MM.1S (cell line): ENCODE measurements at regions not wholly inside any gene's neighbourhood (a gene's known extent, or its start where the extent isn't known, plus 50 kb on each side); places are given as distances from the start of the nearest gene placed in this dataset.

Source experiments
- DNase-seq: peaks from one replicate; pipeline ENCODE4 v3.0.0-alpha.2; 2015
- H2AFZ ChIP-seq: fragments of 300-600 bp; sonication (generic); 2 replicates; pipeline ENCODE4 v1.6.0; 2016; ENCODE audit warnings: antibody characterized with exemption, low read length
- H3F3A ChIP-seq: fragments of 300-600 bp; sonication (generic); 2 replicates; pipeline ENCODE4 v1.6.1; 2016; ENCODE audit warnings: mild to moderate bottlenecking, antibody characterized with exemption, low read length, moderate library complexity, mixed read lengths; ENCODE audit not compliant: insufficient read depth
- H3K27ac ChIP-seq: fragments of 300-600 bp; sonication (generic); 2 replicates; pipeline ENCODE4 v1.5.1; 2016; ENCODE audit warnings: mild to moderate bottlenecking, low read length
- H3K27me3 ChIP-seq: fragments of 300-600 bp; sonication (generic); replicated peaks from 2 replicates; pipeline ENCODE4 v1.6.0; 2016; ENCODE audit warnings: low read length; ENCODE audit not compliant: insufficient read depth
- H3K36me3 ChIP-seq: fragments of 300-600 bp; sonication (generic); replicated peaks from 2 replicates; pipeline ENCODE4 v1.6.1; 2016; ENCODE audit warnings: mild to moderate bottlenecking, low read length, mixed read lengths; ENCODE audit not compliant: insufficient read depth
- H3K4me1 ChIP-seq: fragments of 300-600 bp; sonication (generic); 2 replicates; pipeline ENCODE4 v1.6.1; 2016; ENCODE audit warnings: low read length, mixed read lengths
- H3K4me2 ChIP-seq: fragments of 300-600 bp; sonication (generic); 2 replicates; pipeline ENCODE4 v1.6.0; 2016; ENCODE audit warnings: low read depth, low read length
- H3K4me3 ChIP-seq: fragments of 300-600 bp; sonication (generic); 2 replicates; pipeline ENCODE4 v1.5.1; 2016; ENCODE audit warnings: low read length, mixed read lengths
- H3K79me2 ChIP-seq: fragments of 300-600 bp; sonication (generic); 2 replicates; pipeline ENCODE4 v1.6.1; 2016; ENCODE audit warnings: mixed run types, low read length, mixed read lengths
- H3K9ac ChIP-seq: fragments of 300-600 bp; sonication (generic); 2 replicates; pipeline ENCODE4 v1.6.1; 2016; ENCODE audit warnings: low read length, mixed read lengths
- H3K9me2 ChIP-seq: fragments of 300-600 bp; sonication (generic); replicated peaks from 2 replicates; pipeline ENCODE4 v1.6.1; 2016; ENCODE audit warnings: mild to moderate bottlenecking, low read length, mixed read lengths; ENCODE audit not compliant: insufficient read depth
- H3K9me3 ChIP-seq: fragments of 300-600 bp; sonication (generic); replicated peaks from 2 replicates; pipeline ENCODE4 v1.6.1; 2016; ENCODE audit warnings: mild to moderate bottlenecking, low read length, mixed read lengths; ENCODE audit not compliant: insufficient read depth
- H4K20me1 ChIP-seq: fragments of 300-600 bp; sonication (generic); 2 replicates; pipeline ENCODE4 v1.6.1; 2016; ENCODE audit warnings: mild to moderate bottlenecking, low read length, moderate library complexity, mixed read lengths; ENCODE audit not compliant: insufficient read depth
- EZH2 ChIP-seq: fragments of 300-600 bp; sonication (generic); optimal IDR thresholded peaks from 2 replicates; pipeline ENCODE3; 2017; ENCODE audit warnings: low read depth, mild to moderate bottlenecking, antibody characterized with exemption, low read length, mixed read lengths
- EZH2phosphoT487 ChIP-seq: fragments of 300-600 bp; sonication (generic); IDR thresholded peaks from 2 replicates; pipeline ENCODE4 v1.6.1; 2018; ENCODE audit warnings: antibody characterized with exemption, low read length
- TF ChIP-seq, protein P1 (sequence below): fragments of 300-600 bp; sonication (generic); IDR thresholded peaks from 2 replicates; pipeline ENCODE4 v1.5.1; 2016; ENCODE audit warnings: antibody characterized with exemption, low read length, mixed read lengths

DNA sequence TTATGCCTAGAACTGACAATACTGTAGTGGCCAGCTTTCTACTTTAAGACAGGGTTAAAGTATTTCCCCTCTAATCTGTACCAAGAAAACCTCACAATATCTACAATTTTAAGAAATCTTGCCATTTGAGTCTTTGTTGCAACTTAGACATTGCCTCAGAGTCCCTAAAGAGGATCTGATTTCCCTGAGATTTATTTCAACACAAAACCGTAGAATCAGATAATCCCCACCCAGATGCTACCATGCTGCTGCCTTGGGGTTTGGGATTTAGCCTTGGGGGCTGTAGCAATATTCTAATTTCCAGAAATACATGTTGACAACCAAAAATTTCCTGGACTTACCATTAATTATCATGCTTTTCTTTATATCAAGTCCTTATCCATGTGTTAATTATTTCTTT, 50.3 kb upstream of the DENND1B start:
- Histone ChIP-seq H4K20me1 (no peaks in the 10 kb centered on the region), H3K4me3 (no peak overlapping the region), H3K9me2 (no peaks in the 10 kb centered on the region), H3K27me3 (no peaks in the 10 kb centered on the region), H2AFZ (no peak overlapping the region), H3F3A (no peaks in the 10 kb centered on the region), H3K79me2 (no peaks in the 10 kb centered on the region), H3K4me2 (no peak overlapping the region), H3K36me3 (no peaks in the 10 kb centered on the region), H3K9me3 (no peaks in the 10 kb centered on the region), H3K9ac (no peak overlapping the region), H3K27ac (no peak overlapping the region), H3K4me1 (peaks cover 9% of the 10 kb centered on the region)
- TF ChIP-seq EZH2 = no peak
- TF ChIP-seq EZH2phosphoT487 = no peak
- TF ChIP-seq, protein P1, sequence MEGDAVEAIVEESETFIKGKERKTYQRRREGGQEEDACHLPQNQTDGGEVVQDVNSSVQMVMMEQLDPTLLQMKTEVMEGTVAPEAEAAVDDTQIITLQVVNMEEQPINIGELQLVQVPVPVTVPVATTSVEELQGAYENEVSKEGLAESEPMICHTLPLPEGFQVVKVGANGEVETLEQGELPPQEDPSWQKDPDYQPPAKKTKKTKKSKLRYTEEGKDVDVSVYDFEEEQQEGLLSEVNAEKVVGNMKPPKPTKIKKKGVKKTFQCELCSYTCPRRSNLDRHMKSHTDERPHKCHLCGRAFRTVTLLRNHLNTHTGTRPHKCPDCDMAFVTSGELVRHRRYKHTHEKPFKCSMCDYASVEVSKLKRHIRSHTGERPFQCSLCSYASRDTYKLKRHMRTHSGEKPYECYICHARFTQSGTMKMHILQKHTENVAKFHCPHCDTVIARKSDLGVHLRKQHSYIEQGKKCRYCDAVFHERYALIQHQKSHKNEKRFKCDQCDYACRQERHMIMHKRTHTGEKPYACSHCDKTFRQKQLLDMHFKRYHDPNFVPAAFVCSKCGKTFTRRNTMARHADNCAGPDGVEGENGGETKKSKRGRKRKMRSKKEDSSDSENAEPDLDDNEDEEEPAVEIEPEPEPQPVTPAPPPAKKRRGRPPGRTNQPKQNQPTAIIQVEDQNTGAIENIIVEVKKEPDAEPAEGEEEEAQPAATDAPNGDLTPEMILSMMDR = no peak
- no peak for DNase-seq
